NB4 (cell line): ENCODE measurements at regions not wholly inside any gene's neighbourhood (a gene's known extent, or its start where the extent isn't known, plus 50 kb on each side); places are given as distances from the start of the nearest gene placed in this dataset.

Experiments
- DNase-seq: peaks from one replicate; pipeline ENCODE4 v3.0.0; 2010; ENCODE audit warnings: low read depth
- H3K4me3 ChIP-seq: one replicate; pipeline ENCODE4 v1.5.1; 2011; ENCODE audit warnings: mild to moderate bottlenecking, low read depth, low read length, moderate library complexity
- CTCF ChIP-seq: IDR thresholded peaks from one replicate; pipeline ENCODE4 v1.5.1; 2012; ENCODE audit warnings: low read depth, low read length
- MAX ChIP-seq: IDR thresholded peaks from 2 replicates; pipeline ENCODE4 v1.6.1; 2011; ENCODE audit warnings: low read depth, low read length
- MYC ChIP-seq: IDR thresholded peaks from 2 replicates; pipeline ENCODE4 v1.6.1; 2011; ENCODE audit warnings: low read depth, low read length
- POLR2A ChIP-seq: IDR thresholded peaks from 2 replicates; pipeline ENCODE4 v1.6.1; 2011; ENCODE audit warnings: mild to moderate bottlenecking; ENCODE audit not compliant: insufficient read length; ENCODE audit errors: extremely low read depth

GRCh38 chr10:16184906-16185305 is 251.9 kb upstream of the PTER start:
- TF ChIP-seq CTCF (no peak), MAX (no peak), POLR2A (no peak), MYC (no peak)
- DNase-seq: no peak
- no peak overlapping the region for H3K4me3 ChIP-seq

GRCh38 chr10:16186564-16186963 is 250.2 kb upstream of the PTER start:
- no peak overlapping the region for H3K4me3 ChIP-seq
- TF ChIP-seq MAX: no peak
- TF ChIP-seq MYC: no peak
- no peak for TF ChIP-seq POLR2A
- no peak for TF ChIP-seq CTCF
- DNase-seq: no peak

- H3K4me3 ChIP-seq: no peak overlapping the region
- no peak for DNase-seq
- TF ChIP-seq POLR2A (no peak), CTCF (no peak), MYC (no peak), MAX (no peak)
These were observed 249.6 kb upstream of the PTER start for GRCh38 chr10:16187161-16187560.

- H3K4me3 ChIP-seq: no peak overlapping the region
- TF ChIP-seq MYC (no peak), MAX (no peak), CTCF (no peak), POLR2A (no peak)
- DNase-seq: no peak
These were observed 244.5 kb upstream of the PTER start for GRCh38 chr10:16192337-16192736.

- DNase-seq: no peak
- TF ChIP-seq CTCF (no peak), MAX (no peak), POLR2A (no peak), MYC (no peak)
- no peak overlapping the region for H3K4me3 ChIP-seq
These were observed 243.6 kb upstream of the PTER start for GRCh38 chr10:16193241-16193640.

GRCh38 chr10:16195178-16195769 is 241.5 kb upstream of the PTER start:
- no peak for DNase-seq
- TF ChIP-seq POLR2A (no peak), CTCF (no peak), MYC (no peak), MAX (no peak)
- H3K4me3 ChIP-seq: no peak overlapping the region
